ENCODE measurements at regions not wholly inside any gene's neighbourhood (a gene's known extent, or its start where the extent isn't known, plus 50 kb on each side); places are given as distances from the start of the nearest gene placed in this dataset.
"Not testable (repeated sequence)": the region's sequence is repeated elsewhere in the genome, so short reads cannot be mapped to it uniquely, and the experiment has no call there.

- not testable (repeated sequence) for H3K9ac ChIP-seq (ENCODE audit: low read length); H3K9me3 ChIP-seq (ENCODE audit: control insufficient read depth, low read length); H3K27me3 ChIP-seq (replicated peaks; ENCODE audit: control insufficient read depth, insufficient read depth, low read length); H3K4me1 ChIP-seq (ENCODE audit: control insufficient read depth, insufficient read depth, low read length); DNase-seq (ENCODE audit: low read depth); H3K4me3 ChIP-seq (ENCODE audit: low read length); H3K36me3 ChIP-seq (ENCODE audit: control insufficient read depth, insufficient read depth, low read length, severe bottlenecking)
These were observed 104.3 kb downstream of the TBC1D26 start for GRCh38 chr17:15836249-15836982.

GRCh38 chr17:15836991-15837390, 104.9 kb downstream of the TBC1D26 start:
- not testable (repeated sequence) for H3K4me3 ChIP-seq (ENCODE audit: low read length); H3K9ac ChIP-seq (ENCODE audit: low read length); H3K36me3 ChIP-seq (ENCODE audit: control insufficient read depth, insufficient read depth, low read length, severe bottlenecking); H3K4me1 ChIP-seq (ENCODE audit: control insufficient read depth, insufficient read depth, low read length); H3K9me3 ChIP-seq (ENCODE audit: control insufficient read depth, low read length); DNase-seq (ENCODE audit: low read depth); H3K27me3 ChIP-seq (replicated peaks; ENCODE audit: control insufficient read depth, insufficient read depth, low read length)

GRCh38 chr17:15847447-15848229, 97.3 kb upstream of the ADORA2B start:
- H3K9ac ChIP-seq (ENCODE audit: low read length); H3K36me3 ChIP-seq (ENCODE audit: control insufficient read depth, insufficient read depth, low read length, severe bottlenecking); H3K27me3 ChIP-seq (replicated peaks; ENCODE audit: control insufficient read depth, insufficient read depth, low read length); H3K4me1 ChIP-seq (ENCODE audit: control insufficient read depth, insufficient read depth, low read length); H3K9me3 ChIP-seq (ENCODE audit: control insufficient read depth, low read length); H3K4me3 ChIP-seq (ENCODE audit: low read length); DNase-seq (ENCODE audit: low read depth): not testable (repeated sequence)

- H3K36me3 ChIP-seq (ENCODE audit: control insufficient read depth, insufficient read depth, low read length, severe bottlenecking); H3K4me1 ChIP-seq (ENCODE audit: control insufficient read depth, insufficient read depth, low read length); H3K27me3 ChIP-seq (replicated peaks; ENCODE audit: control insufficient read depth, insufficient read depth, low read length); H3K4me3 ChIP-seq (ENCODE audit: low read length); H3K9me3 ChIP-seq (ENCODE audit: control insufficient read depth, low read length); H3K9ac ChIP-seq (ENCODE audit: low read length): not testable (repeated sequence)
- peak; percentile 28 for DNase-seq (ENCODE audit: low read depth)
These were observed 95.9 kb upstream of the ADORA2B start for GRCh38 chr17:15849054-15849453.

GRCh38 chr17:15850071-15850470, 94.9 kb upstream of the ADORA2B start:
- not testable (repeated sequence) for DNase-seq (ENCODE audit: low read depth); H3K4me3 ChIP-seq (ENCODE audit: low read length); H3K36me3 ChIP-seq (ENCODE audit: control insufficient read depth, insufficient read depth, low read length, severe bottlenecking); H3K9ac ChIP-seq (ENCODE audit: low read length); H3K27me3 ChIP-seq (replicated peaks; ENCODE audit: control insufficient read depth, insufficient read depth, low read length); H3K9me3 ChIP-seq (ENCODE audit: control insufficient read depth, low read length); H3K4me1 ChIP-seq (ENCODE audit: control insufficient read depth, insufficient read depth, low read length)

- peak; percentile 21 for DNase-seq (ENCODE audit: low read depth)
- not testable (repeated sequence) for H3K9ac ChIP-seq (ENCODE audit: low read length); H3K27me3 ChIP-seq (replicated peaks; ENCODE audit: control insufficient read depth, insufficient read depth, low read length); H3K36me3 ChIP-seq (ENCODE audit: control insufficient read depth, insufficient read depth, low read length, severe bottlenecking); H3K4me1 ChIP-seq (ENCODE audit: control insufficient read depth, insufficient read depth, low read length); H3K9me3 ChIP-seq (ENCODE audit: control insufficient read depth, low read length); H3K4me3 ChIP-seq (ENCODE audit: low read length)
These were observed 94.2 kb upstream of the ADORA2B start for GRCh38 chr17:15850687-15851086.

GRCh38 chr17:15852863-15853262, 92.1 kb upstream of the ADORA2B start:
- not testable (repeated sequence) for DNase-seq (ENCODE audit: low read depth); H3K9ac ChIP-seq (ENCODE audit: low read length); H3K4me3 ChIP-seq (ENCODE audit: low read length)

GRCh38 chr17:15856191-15856590, 88.7 kb upstream of the ADORA2B start:
- H3K27me3 ChIP-seq (replicated peaks; ENCODE audit: control insufficient read depth, insufficient read depth, low read length); H3K36me3 ChIP-seq (ENCODE audit: control insufficient read depth, insufficient read depth, low read length, severe bottlenecking); H3K4me3 ChIP-seq (ENCODE audit: low read length); DNase-seq (ENCODE audit: low read depth); H3K4me1 ChIP-seq (ENCODE audit: control insufficient read depth, insufficient read depth, low read length); H3K9me3 ChIP-seq (ENCODE audit: control insufficient read depth, low read length); H3K9ac ChIP-seq (ENCODE audit: low read length): not testable (repeated sequence)

More at GRCh38 chr17:15852863-15853262, 92.1 kb upstream of the ADORA2B start:
- H3K4me1 ChIP-seq (ENCODE audit: control insufficient read depth, insufficient read depth, low read length); H3K36me3 ChIP-seq (ENCODE audit: control insufficient read depth, insufficient read depth, low read length, severe bottlenecking); H3K9me3 ChIP-seq (ENCODE audit: control insufficient read depth, low read length); H3K27me3 ChIP-seq (replicated peaks; ENCODE audit: control insufficient read depth, insufficient read depth, low read length): not testable (repeated sequence)

- not testable (repeated sequence) for H3K4me1 ChIP-seq (ENCODE audit: control insufficient read depth, insufficient read depth, low read length); H3K36me3 ChIP-seq (ENCODE audit: control insufficient read depth, insufficient read depth, low read length, severe bottlenecking); H3K4me3 ChIP-seq (ENCODE audit: low read length); H3K9ac ChIP-seq (ENCODE audit: low read length); H3K9me3 ChIP-seq (ENCODE audit: control insufficient read depth, low read length); H3K27me3 ChIP-seq (replicated peaks; ENCODE audit: control insufficient read depth, insufficient read depth, low read length); DNase-seq (ENCODE audit: low read depth)
These were observed 88.2 kb upstream of the ADORA2B start for GRCh38 chr17:15856745-15857144.

- not testable (repeated sequence) for H3K4me3 ChIP-seq (ENCODE audit: low read length); H3K27me3 ChIP-seq (replicated peaks; ENCODE audit: control insufficient read depth, insufficient read depth, low read length); DNase-seq (ENCODE audit: low read depth); H3K9me3 ChIP-seq (ENCODE audit: control insufficient read depth, low read length); H3K36me3 ChIP-seq (ENCODE audit: control insufficient read depth, insufficient read depth, low read length, severe bottlenecking); H3K4me1 ChIP-seq (ENCODE audit: control insufficient read depth, insufficient read depth, low read length); H3K9ac ChIP-seq (ENCODE audit: low read length)
These were observed 86.8 kb upstream of the ADORA2B start for GRCh38 chr17:15858082-15858481.

- H3K4me3 ChIP-seq (ENCODE audit: low read length); H3K36me3 ChIP-seq (ENCODE audit: control insufficient read depth, insufficient read depth, low read length, severe bottlenecking); H3K27me3 ChIP-seq (replicated peaks; ENCODE audit: control insufficient read depth, insufficient read depth, low read length); H3K4me1 ChIP-seq (ENCODE audit: control insufficient read depth, insufficient read depth, low read length); H3K9ac ChIP-seq (ENCODE audit: low read length); H3K9me3 ChIP-seq (ENCODE audit: control insufficient read depth, low read length); DNase-seq (ENCODE audit: low read depth): not testable (repeated sequence)
These were observed 84.2 kb upstream of the ADORA2B start for GRCh38 chr17:15860774-15861173.
